Transverse colon (tissue), 4 donors: ENCODE measurements at regions not wholly inside any gene's neighbourhood (a gene's known extent, or its start where the extent isn't known, plus 50 kb on each side); places are given as distances from the start of the nearest gene placed in this dataset.

Source experiments
- DNase-seq: peaks from one replicate; pipeline ENCODE4 v3.0.0-alpha.2; 2019
- H3K27ac ChIP-seq, 4 donors: fragments of 200-600 bp; sonication (generic); 2 replicates each; pipeline ENCODE4 v1.5.1; 2016 to 2018; ENCODE audit warnings: inconsistent platforms in 4 of 4
- H3K27me3 ChIP-seq: fragments of 200-600 bp; sonication (generic); 2 replicates; pipeline ENCODE4 v1.5.1; 2017; ENCODE audit warnings: inconsistent platforms
- H3K36me3 ChIP-seq, 4 donors: fragments of 200-600 bp; sonication (generic); 2 replicates each; pipeline ENCODE4 v1.5.1; 2017 to 2019; ENCODE audit warnings: inconsistent platforms in 4 of 4
- H3K4me1 ChIP-seq, 4 donors: fragments of 200-600 bp; sonication (generic); 2 replicates each; pipeline ENCODE4 v1.5.1; 2017 to 2020; ENCODE audit warnings: inconsistent platforms in 4 of 4
- H3K4me3 ChIP-seq, 4 donors: fragments of 200-600 bp; sonication (generic); 1 replicate in 1 of 4; 2 replicates in 3 of 4; pipeline versions ENCODE4 v1.5.1 to v1.6.1; 2017 to 2019; ENCODE audit warnings: inconsistent platforms in 4 of 4
- H3K9me3 ChIP-seq, 2 donors: fragments of 200-600 bp; sonication (generic); 2 replicates each; pipeline ENCODE4 v1.5.1; 2017 to 2019; ENCODE audit warnings: inconsistent platforms in 2 of 2
- EP300 ChIP-seq: sonication (generic); formaldehyde crosslinking; IDR thresholded peaks from one replicate; pipeline ENCODE4 v1.6.1; 2017; ENCODE audit warnings: antibody characterized with exemption, low read depth
- POLR2A ChIP-seq: fragments of 450-650 bp; IDR thresholded peaks from one replicate; pipeline ENCODE4 v1.6.1; 2016; ENCODE audit warnings: antibody characterized with exemption, mild to moderate bottlenecking, moderate library complexity
- POLR2AphosphoS5 ChIP-seq, 3 donors: sonication (generic); formaldehyde crosslinking; IDR thresholded peaks; one replicate each; pipeline ENCODE4 v1.6.1; 2016; ENCODE audit warnings: antibody characterized with exemption in 3 of 3
- WGBS, 2 donors: methylation state at CpG; one replicate each; pipeline ENCODE4 v1.1.5; 2018; ENCODE audit warnings: low coverage in 1 of 2; 5-methylcytosine and 5-hydroxymethylcytosine counted together
- in situ Hi-C, 4 donors: fragments of 200-750 bp; cut with MboI; loops; one replicate each; pipeline versions ENCODE4 v1.15.0 to v1.15.1; 2017; ENCODE audit warnings: low sequenced_read_pairs in 3 of 4, low pct_ligation_motif_present in 1 of 4, low pct_unique_long_range_greater_than_20kb in 1 of 4
- intact Hi-C: fragments of 100-400 bp; cut with DNase I; formaldehyde crosslinking; loops from one replicate; pipeline ENCODE4 v1.15.1; 2023; ENCODE audit warnings: low total_unique reads
- TF ChIP-seq, protein P1 (sequence below), 5 experiments: fragments of 200-600 bp in 3 of 5; fragments of 450-650 bp in 2 of 5; sonication (generic) in 3 of 5; IDR thresholded peaks; 1 replicate in 2 of 5; 2 replicates in 3 of 5; pipeline ENCODE4 v1.5.1; 2016 to 2017; ENCODE audit warnings: antibody characterized with exemption in 5 of 5, inconsistent platforms in 3 of 5, mild to moderate bottlenecking in 2 of 5, moderate library complexity in 1 of 5

DNA sequence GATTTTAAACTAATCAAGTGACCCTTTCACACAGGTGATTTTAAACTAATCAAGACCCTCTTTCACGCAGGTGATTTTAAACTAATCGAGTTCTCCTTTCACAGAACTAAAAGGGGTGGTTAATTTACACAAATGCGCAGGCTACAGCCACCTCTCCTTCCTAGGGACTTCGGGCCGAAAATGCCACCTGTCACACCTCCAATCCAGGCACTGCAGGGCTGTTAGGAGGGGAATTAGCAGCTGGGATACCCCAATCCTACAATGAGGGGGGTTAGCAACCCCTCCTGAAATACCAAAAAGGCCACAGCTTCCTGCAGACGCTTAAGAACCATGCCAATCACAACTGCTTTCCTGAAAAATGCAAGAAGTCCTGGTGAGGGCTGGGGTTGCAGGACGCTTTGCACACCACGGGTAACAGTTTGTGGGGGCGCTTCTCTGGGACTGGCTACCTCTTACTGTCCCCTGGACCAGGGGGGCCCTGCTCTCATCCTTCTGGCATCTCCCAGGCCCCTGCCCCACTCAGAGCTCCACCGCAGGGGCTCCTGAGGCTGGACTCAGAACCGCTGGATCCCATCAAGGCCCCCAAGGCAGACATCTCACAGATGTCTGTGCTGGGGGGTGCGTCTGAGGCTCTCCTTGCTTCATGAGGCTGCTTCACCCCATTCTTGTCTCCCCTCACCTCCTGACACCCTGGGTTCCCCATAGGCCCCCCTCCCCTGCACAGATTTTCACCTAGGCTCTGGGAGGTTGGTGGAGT is 145.9 kb downstream of the OR4M2 start:
- no peak for DNase-seq

GRCh38 chr15:22227411-22228100 is 147.2 kb downstream of the OR4M2 start:
- DNase-seq = no peak
- Histone ChIP-seq H3K4me3 (no peak overlapping the region), H3K36me3 (no peaks in the 10 kb centered on the region), H3K27ac (no peak overlapping the region), H3K4me1 (no peaks in the 10 kb centered on the region), H3K9me3 (no peaks in the 10 kb centered on the region), H3K27me3 (no peaks in the 10 kb centered on the region)
- 82% methylated on average over 7 of the region's 7 CpGs; no CpG with 5 or more reads in 1 of the 2 donors for WGBS, 2 donors
- TF ChIP-seq, protein P1, sequence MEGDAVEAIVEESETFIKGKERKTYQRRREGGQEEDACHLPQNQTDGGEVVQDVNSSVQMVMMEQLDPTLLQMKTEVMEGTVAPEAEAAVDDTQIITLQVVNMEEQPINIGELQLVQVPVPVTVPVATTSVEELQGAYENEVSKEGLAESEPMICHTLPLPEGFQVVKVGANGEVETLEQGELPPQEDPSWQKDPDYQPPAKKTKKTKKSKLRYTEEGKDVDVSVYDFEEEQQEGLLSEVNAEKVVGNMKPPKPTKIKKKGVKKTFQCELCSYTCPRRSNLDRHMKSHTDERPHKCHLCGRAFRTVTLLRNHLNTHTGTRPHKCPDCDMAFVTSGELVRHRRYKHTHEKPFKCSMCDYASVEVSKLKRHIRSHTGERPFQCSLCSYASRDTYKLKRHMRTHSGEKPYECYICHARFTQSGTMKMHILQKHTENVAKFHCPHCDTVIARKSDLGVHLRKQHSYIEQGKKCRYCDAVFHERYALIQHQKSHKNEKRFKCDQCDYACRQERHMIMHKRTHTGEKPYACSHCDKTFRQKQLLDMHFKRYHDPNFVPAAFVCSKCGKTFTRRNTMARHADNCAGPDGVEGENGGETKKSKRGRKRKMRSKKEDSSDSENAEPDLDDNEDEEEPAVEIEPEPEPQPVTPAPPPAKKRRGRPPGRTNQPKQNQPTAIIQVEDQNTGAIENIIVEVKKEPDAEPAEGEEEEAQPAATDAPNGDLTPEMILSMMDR (IDR thresholded peaks at IDR 0.05) = no peak
- TF ChIP-seq EP300 = no peak
- TF ChIP-seq POLR2A = no peak
- no peak for TF ChIP-seq POLR2AphosphoS5 (IDR thresholded peaks at IDR 0.05)
- intact Hi-C loops (no loop called here), in situ Hi-C loops (loop anchor here in 1 of 4 donors (10.0 kb wide), 1 partner anchor 1863 kb away; no protein-coding TSS in a partner anchor)

More for the DNA sequence above, 145.9 kb downstream of the OR4M2 start:
- Histone ChIP-seq H3K27ac (no peak overlapping the region), H3K27me3 (no peaks in the 10 kb centered on the region), H3K4me3 (no peak overlapping the region), H3K36me3 (no peaks in the 10 kb centered on the region), H3K4me1 (no peaks in the 10 kb centered on the region), H3K9me3 (no peaks in the 10 kb centered on the region)
- WGBS, 2 donors = 79 to 84% methylated on average over 7 to 12 of the region's 12 CpGs
- intact Hi-C loops = no loop called here
- in situ Hi-C loops = loop anchor here in 1 of 4 donors (10.0 kb wide), 1 partner anchor 1861 kb away; no protein-coding TSS in a partner anchor
- TF ChIP-seq POLR2AphosphoS5 (IDR thresholded peaks at IDR 0.05) = no peak
- no peak for TF ChIP-seq POLR2A
- TF ChIP-seq, protein P1 (IDR thresholded peaks at IDR 0.05) = no peak
- no peak for TF ChIP-seq EP300

DNA sequence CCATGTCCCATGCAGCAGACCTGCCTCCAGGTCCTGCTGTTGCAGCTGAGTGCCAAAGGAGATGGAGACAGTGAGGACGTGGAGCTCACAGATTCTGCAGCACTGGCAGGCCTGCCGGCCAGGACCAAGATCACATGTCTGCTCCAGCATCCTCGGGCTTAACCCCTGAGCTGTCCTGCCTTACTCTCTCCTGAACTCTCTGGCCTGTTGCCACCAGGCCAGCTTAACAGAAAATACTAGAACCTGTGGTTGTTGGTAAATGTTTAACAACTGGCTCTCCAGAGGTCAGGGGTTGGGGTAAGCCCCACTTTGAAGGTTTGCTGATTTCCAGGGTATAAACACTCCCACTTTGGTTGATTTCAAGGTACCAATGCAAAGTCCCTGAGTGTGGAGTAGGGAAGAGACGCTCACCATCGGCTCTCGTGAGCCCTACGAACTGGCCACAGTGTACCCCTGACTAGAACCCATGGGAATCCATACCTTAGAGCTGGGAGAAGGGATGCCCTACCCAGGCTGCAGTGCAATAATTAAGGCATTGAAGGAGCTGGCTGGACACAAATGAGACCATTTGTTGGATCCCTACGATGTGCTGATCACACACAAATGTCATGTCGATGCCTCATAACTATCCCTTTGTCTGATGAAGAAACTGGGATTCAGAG is 147.9 kb downstream of the OR4M2 start:
- TF ChIP-seq EP300 (no peak), POLR2AphosphoS5 (IDR thresholded peaks at IDR 0.05) (no peak), POLR2A (no peak)
- TF ChIP-seq, protein P1 (IDR thresholded peaks at IDR 0.05) = no peak
- in situ Hi-C loops (loop anchor here in 1 of 4 donors (10.0 kb wide), 1 partner anchor 1863 kb away; no protein-coding TSS in a partner anchor), intact Hi-C loops (no loop called here)
- Histone ChIP-seq H3K9me3 (no peaks in the 10 kb centered on the region), H3K27ac (no peak overlapping the region), H3K4me1 (no peaks in the 10 kb centered on the region), H3K4me3 (no peak overlapping the region), H3K27me3 (no peaks in the 10 kb centered on the region), H3K36me3 (no peaks in the 10 kb centered on the region)
- no peak for DNase-seq
- WGBS, 2 donors = 78 to 92% methylated on average over 2 to 8 of the region's 9 CpGs
